ENCODE measurements at regions not wholly inside any gene's neighbourhood (a gene's known extent, or its start where the extent isn't known, plus 50 kb on each side); places are given as distances from the start of the nearest gene placed in this dataset.
A peak's percentile ranks its signal among the peaks of the same experiment; 100 is the strongest.

- DNase-seq, result no peak
Measured at GRCh38 chr13:85535316-85536084, 263.7 kb downstream of the SLITRK6 start.

- DNase-seq, result no peak
Measured at GRCh38 chr13:85533911-85534310, 265.3 kb downstream of the SLITRK6 start.

GRCh38 chr13:85529218-85529594 lies 270.0 kb downstream of the SLITRK6 start:
- DNase-seq, result no peak

GRCh38 chr13:85528491-85529217 lies 270.6 kb downstream of the SLITRK6 start:
- DNase-seq, result no peak

GRCh38 chr13:85527316-85527715 lies 271.9 kb downstream of the SLITRK6 start:
- DNase-seq, result no peak

GRCh38 chr13:85525411-85525810 lies 273.8 kb downstream of the SLITRK6 start:
- DNase-seq, result no peak

GRCh38 chr13:85521657-85522056 lies 277.6 kb downstream of the SLITRK6 start:
- DNase-seq, result peak; percentile 29

GRCh38 chr13:85520445-85520844 lies 278.8 kb downstream of the SLITRK6 start:
- no peak for DNase-seq

GRCh38 chr13:85519363-85519762 lies 279.9 kb downstream of the SLITRK6 start:
- no peak for DNase-seq

- no peak for DNase-seq
Measured at GRCh38 chr13:85512421-85512820, 286.8 kb downstream of the SLITRK6 start.

- DNase-seq, result no peak
Measured at GRCh38 chr13:85509512-85509911, 289.7 kb downstream of the SLITRK6 start.

- DNase-seq, result no peak
Measured at GRCh38 chr13:85508683-85509329, 290.4 kb downstream of the SLITRK6 start.

- DNase-seq, result no peak
Measured at GRCh38 chr13:85503797-85504196, 295.4 kb downstream of the SLITRK6 start.

GRCh38 chr13:85501616-85502015 lies 297.6 kb downstream of the SLITRK6 start:
- no peak for DNase-seq

- no peak for DNase-seq
Measured at GRCh38 chr13:85500696-85501256, 298.4 kb downstream of the SLITRK6 start.

- DNase-seq, result no peak
Measured at GRCh38 chr13:85498774-85499173, 300.4 kb downstream of the SLITRK6 start.

GRCh38 chr13:85497652-85498051 lies 301.6 kb downstream of the SLITRK6 start:
- no peak for DNase-seq

GRCh38 chr13:85492283-85492682 lies 306.9 kb downstream of the SLITRK6 start:
- DNase-seq, result no peak

GRCh38 chr13:85486663-85487062 lies 312.6 kb downstream of the SLITRK6 start:
- no peak for DNase-seq

- DNase-seq, result no peak
Measured at GRCh38 chr13:85473144-85473543, 326.1 kb downstream of the SLITRK6 start.

- DNase-seq, result no peak
Measured at GRCh38 chr13:85469320-85469719, 329.9 kb downstream of the SLITRK6 start.

GRCh38 chr13:85462792-85463425 lies 336.3 kb downstream of the SLITRK6 start:
- no peak for DNase-seq

GRCh38 chr13:85461621-85462020 lies 337.6 kb downstream of the SLITRK6 start:
- no peak for DNase-seq
